ENCODE measurements at regions not wholly inside any gene's neighbourhood (a gene's known extent, or its start where the extent isn't known, plus 50 kb on each side); places are given as distances from the start of the nearest gene placed in this dataset.
"Not testable (repeated sequence)": the region's sequence is repeated elsewhere in the genome, so short reads cannot be mapped to it uniquely, and the experiment has no call there.

- no peak for DNase-seq (ENCODE audit: low read depth in 2 of 2)
Observed at GRCh38 chr2:129004940-129005490, 686.3 kb upstream of the HS6ST1 start.

- no peak for DNase-seq (ENCODE audit: low read depth in 2 of 2)
Observed at GRCh38 chr2:129006135-129006886, 687.6 kb upstream of the HS6ST1 start.

- no peak for DNase-seq (ENCODE audit: low read depth in 2 of 2)
Observed at GRCh38 chr2:129006901-129007300, 688.2 kb upstream of the HS6ST1 start.

GRCh38 chr2:129008055-129008880 is 689.6 kb upstream of the HS6ST1 start:
- DNase-seq (ENCODE audit: low read depth in 2 of 2): no peak

- no peak for DNase-seq (ENCODE audit: low read depth in 2 of 2)
Observed at GRCh38 chr2:129008881-129009554, 690.4 kb upstream of the HS6ST1 start.

- DNase-seq (ENCODE audit: low read depth in 2 of 2): no peak
Observed at GRCh38 chr2:129009555-129010146, 691.0 kb upstream of the HS6ST1 start.

GRCh38 chr2:129010262-129010661 is 691.6 kb upstream of the HS6ST1 start:
- no peak for DNase-seq (ENCODE audit: low read depth in 2 of 2)

- DNase-seq (ENCODE audit: low read depth in 2 of 2): no peak
Observed at GRCh38 chr2:129011466-129012061, 692.9 kb upstream of the HS6ST1 start.

- DNase-seq (ENCODE audit: low read depth in 2 of 2): no peak
Observed at GRCh38 chr2:129014432-129014831, 695.8 kb upstream of the HS6ST1 start.

GRCh38 chr2:129015397-129016285 is 697.0 kb upstream of the HS6ST1 start:
- no peak for DNase-seq (ENCODE audit: low read depth in 2 of 2)

- DNase-seq (ENCODE audit: low read depth in 2 of 2): no peak
Observed at GRCh38 chr2:129016972-129017371, 698.3 kb upstream of the HS6ST1 start.

GRCh38 chr2:129024796-129025195 is 706.1 kb upstream of the HS6ST1 start:
- no peak for DNase-seq (ENCODE audit: low read depth in 2 of 2)

- DNase-seq (ENCODE audit: low read depth in 2 of 2): no peak
Observed at GRCh38 chr2:129035992-129036391, 717.3 kb upstream of the HS6ST1 start.

- DNase-seq (ENCODE audit: low read depth in 2 of 2): not testable (repeated sequence)
Observed at GRCh38 chr2:129043677-129044076, 725.0 kb upstream of the HS6ST1 start.

GRCh38 chr2:129046475-129046874 is 727.8 kb upstream of the HS6ST1 start:
- not testable (repeated sequence) for DNase-seq (ENCODE audit: low read depth in 2 of 2)

GRCh38 chr2:129050101-129050500 is 731.4 kb upstream of the HS6ST1 start:
- DNase-seq (ENCODE audit: low read depth in 2 of 2): no peak

GRCh38 chr2:129055242-129055641 is 736.6 kb upstream of the HS6ST1 start:
- no peak for DNase-seq (ENCODE audit: low read depth in 2 of 2)

GRCh38 chr2:129055824-129056223 is 737.2 kb upstream of the HS6ST1 start:
- DNase-seq (ENCODE audit: low read depth in 2 of 2): no peak

- DNase-seq (ENCODE audit: low read depth in 2 of 2): no peak
Observed at GRCh38 chr2:129056309-129056958, 737.8 kb upstream of the HS6ST1 start.

GRCh38 chr2:129056959-129057317 is 738.3 kb upstream of the HS6ST1 start:
- DNase-seq (ENCODE audit: low read depth in 2 of 2): no peak
